GM21515 (cell line): ENCODE measurements at regions not wholly inside any gene's neighbourhood (a gene's known extent, or its start where the extent isn't known, plus 50 kb on each side); places are given as distances from the start of the nearest gene placed in this dataset.

Source experiments
- ATAC-seq: cut with Tn5 transposase; IDR thresholded peaks from one replicate; pipeline ENCODE4 v1.9.1; 2021; ENCODE audit not compliant: unreplicated experiment

GRCh38 chr4:20626326-20627005, 73.8 kb upstream of the PACRGL start:
- ATAC-seq: no peak

- no peak for ATAC-seq
Observed at GRCh38 chr4:20627866-20628265, 72.4 kb upstream of the PACRGL start.

GRCh38 chr4:20629186-20630106, 70.8 kb upstream of the PACRGL start:
- peak; percentile 75 for ATAC-seq

- ATAC-seq: no peak
Observed at GRCh38 chr4:20638825-20639224, 61.4 kb upstream of the PACRGL start.

- no peak for ATAC-seq
Observed at GRCh38 chr4:20639346-20639745, 60.9 kb upstream of the PACRGL start.

- no peak for ATAC-seq
Observed at GRCh38 chr4:20640989-20641388, 59.3 kb upstream of the PACRGL start.

- ATAC-seq: no peak
Observed at GRCh38 chr4:20641976-20642375, 58.3 kb upstream of the PACRGL start.

- ATAC-seq: no peak
Observed at GRCh38 chr4:20643631-20644030, 56.6 kb upstream of the PACRGL start.

- ATAC-seq: no peak
Observed at GRCh38 chr4:20645236-20645635, 55.0 kb upstream of the PACRGL start.

GRCh38 chr4:20646287-20646686, 54.0 kb upstream of the PACRGL start:
- no peak for ATAC-seq
